ENCODE measurements at regions not wholly inside any gene's neighbourhood (a gene's known extent, or its start where the extent isn't known, plus 50 kb on each side); places are given as distances from the start of the nearest gene placed in this dataset.

- Histone ChIP-seq H3K9me3 (no peaks in the 10 kb centered on the region), H3K4me1 (no peaks in the 10 kb centered on the region), H3K4me3 (no peak overlapping the region), H3K27ac (no peak overlapping the region), H3K27me3 (no peaks in the 10 kb centered on the region), H3K36me3 (no peaks in the 10 kb centered on the region)
- TF ChIP-seq POLR2A (IDR thresholded peaks at IDR 0.05) (no peak), CTCF (IDR thresholded peaks at IDR 0.05) (no peak)
- WGBS (ENCODE audit: insufficient coverage, low coverage, low lambda C conversion rate, missing lambda C conversion rate), result 41% methylated on average over 2 of the region's 2 CpGs
- no peak for DNase-seq
- ATAC-seq, result no peak
- intact Hi-C loops (cut with DNase I), result no loop called here
Measured at GRCh38 chr9:19522558-19522957, 113.7 kb downstream of the ACER2 start.

- WGBS (ENCODE audit: insufficient coverage, low coverage, low lambda C conversion rate, missing lambda C conversion rate), result 66% methylated on average over 2 of the region's 2 CpGs
- no peak for ATAC-seq
- no peak overlapping the region for H3K27ac ChIP-seq
- H3K4me1 ChIP-seq, result no peaks in the 10 kb centered on the region
- no peak for DNase-seq
- H3K4me3 ChIP-seq, result no peak overlapping the region
- intact Hi-C loops (cut with DNase I), result no loop called here
- H3K36me3 ChIP-seq, result no peaks in the 10 kb centered on the region
- no peak for TF ChIP-seq POLR2A (IDR thresholded peaks at IDR 0.05)
- no peak for TF ChIP-seq CTCF (IDR thresholded peaks at IDR 0.05)
- no peaks in the 10 kb centered on the region for H3K9me3 ChIP-seq
- H3K27me3 ChIP-seq, result no peaks in the 10 kb centered on the region
Measured at GRCh38 chr9:19521205-19521604, 112.4 kb downstream of the ACER2 start.

GRCh38 chr9:19517202-19517942 is 108.6 kb downstream of the ACER2 start:
- H3K27me3 ChIP-seq, result no peaks in the 10 kb centered on the region
- 81% methylated on average over 2 of the region's 3 CpGs for WGBS (ENCODE audit: insufficient coverage, low coverage, low lambda C conversion rate, missing lambda C conversion rate)
- H3K36me3 ChIP-seq, result no peaks in the 10 kb centered on the region
- no peaks in the 10 kb centered on the region for H3K4me1 ChIP-seq
- DNase-seq (no peak), ATAC-seq (no peak)
- H3K9me3 ChIP-seq, result no peaks in the 10 kb centered on the region
- no peak for TF ChIP-seq CTCF (IDR thresholded peaks at IDR 0.05)
- no peak for TF ChIP-seq POLR2A (IDR thresholded peaks at IDR 0.05)
- intact Hi-C loops (cut with DNase I), result no loop called here
- H3K4me3 ChIP-seq, result no peak overlapping the region
- no peak overlapping the region for H3K27ac ChIP-seq

GRCh38 chr9:19516348-19516747 is 107.5 kb downstream of the ACER2 start:
- Histone ChIP-seq H3K27me3 (no peaks in the 10 kb centered on the region), H3K9me3 (no peaks in the 10 kb centered on the region), H3K27ac (no peak overlapping the region), H3K4me1 (no peaks in the 10 kb centered on the region), H3K36me3 (no peaks in the 10 kb centered on the region), H3K4me3 (no peak overlapping the region)
- DNase-seq (no peak), ATAC-seq (no peak)
- no peak for TF ChIP-seq CTCF (IDR thresholded peaks at IDR 0.05)
- TF ChIP-seq POLR2A (IDR thresholded peaks at IDR 0.05), result no peak
- intact Hi-C loops (cut with DNase I), result no loop called here
- 40% methylated on average over 4 of the region's 4 CpGs for WGBS (ENCODE audit: insufficient coverage, low coverage, low lambda C conversion rate, missing lambda C conversion rate)

Measured in right lobe of liver (tissue), 6 donors.